ENCODE measurements at regions not wholly inside any gene's neighbourhood (a gene's known extent, or its start where the extent isn't known, plus 50 kb on each side); places are given as distances from the start of the nearest gene placed in this dataset.

GRCh38 chr4:117637347-117637746 is 396.9 kb upstream of the NDST3 start:
- no peak for DNase-seq (ENCODE audit: low read depth in 2 of 2)
- no peak overlapping the region for H3K4me3 ChIP-seq (replicated peaks in 1 of 2; ENCODE audit: low read depth in 2 of 2, low read length in 2 of 2)
- TF ChIP-seq CTCF (IDR thresholded peaks at IDR 0.05; ENCODE audit: low read depth, low read length) = no peak

GRCh38 chr4:117640836-117641235 is 393.4 kb upstream of the NDST3 start:
- no peak overlapping the region for H3K4me3 ChIP-seq (replicated peaks in 1 of 2; ENCODE audit: low read depth in 2 of 2, low read length in 2 of 2)
- no peak for DNase-seq (ENCODE audit: low read depth in 2 of 2)
- TF ChIP-seq CTCF (IDR thresholded peaks at IDR 0.05; ENCODE audit: low read depth, low read length) = no peak

GRCh38 chr4:117641519-117641918 is 392.8 kb upstream of the NDST3 start:
- H3K4me3 ChIP-seq (replicated peaks in 1 of 2; ENCODE audit: low read depth in 2 of 2, low read length in 2 of 2) = no peak overlapping the region
- DNase-seq (ENCODE audit: low read depth in 2 of 2) = no peak
- TF ChIP-seq CTCF (IDR thresholded peaks at IDR 0.05; ENCODE audit: low read depth, low read length) = no peak

GRCh38 chr4:117654079-117654478 is 380.2 kb upstream of the NDST3 start:
- no peak overlapping the region for H3K4me3 ChIP-seq (replicated peaks in 1 of 2; ENCODE audit: low read depth in 2 of 2, low read length in 2 of 2)
- TF ChIP-seq CTCF (IDR thresholded peaks at IDR 0.05; ENCODE audit: low read depth, low read length) = no peak
- no peak for DNase-seq (ENCODE audit: low read depth in 2 of 2)

- TF ChIP-seq CTCF (IDR thresholded peaks at IDR 0.05; ENCODE audit: low read depth, low read length) = no peak
- H3K4me3 ChIP-seq (replicated peaks in 1 of 2; ENCODE audit: low read depth in 2 of 2, low read length in 2 of 2) = no peak overlapping the region
- no peak for DNase-seq (ENCODE audit: low read depth in 2 of 2)
Observed at GRCh38 chr4:117660668-117661067, 373.6 kb upstream of the NDST3 start.

- DNase-seq (ENCODE audit: low read depth in 2 of 2) = no peak
- TF ChIP-seq CTCF (IDR thresholded peaks at IDR 0.05; ENCODE audit: low read depth, low read length) = no peak
Observed at GRCh38 chr4:117661091-117662072, 372.9 kb upstream of the NDST3 start.

More at GRCh38 chr4:117661091-117662072, 372.9 kb upstream of the NDST3 start:
- no peak overlapping the region for H3K4me3 ChIP-seq (replicated peaks in 1 of 2; ENCODE audit: low read depth in 2 of 2, low read length in 2 of 2)
